ENCODE measurements at regions not wholly inside any gene's neighbourhood (a gene's known extent, or its start where the extent isn't known, plus 50 kb on each side); places are given as distances from the start of the nearest gene placed in this dataset.

DNA sequence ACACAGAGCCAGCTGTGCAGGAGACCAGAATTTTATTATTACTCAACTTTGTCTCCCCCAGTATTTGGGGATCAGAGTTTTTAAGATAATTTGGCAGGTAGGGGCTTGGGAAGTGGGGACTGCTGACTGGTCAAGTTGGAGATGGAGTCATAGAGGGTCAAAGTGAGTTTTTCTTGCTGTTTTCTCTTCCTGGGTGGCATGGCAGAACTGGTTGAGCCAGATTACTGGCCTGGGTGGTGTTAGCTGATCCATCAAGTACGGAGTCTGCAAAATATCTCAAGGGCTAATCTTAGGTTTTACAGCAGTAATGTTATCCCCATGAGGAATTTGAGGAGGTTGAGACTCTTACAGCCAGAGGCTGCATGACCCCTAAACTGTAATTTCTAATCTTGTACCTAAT lies 153.5 kb downstream of the OR4C45 start:
- TF ChIP-seq, protein P1, sequence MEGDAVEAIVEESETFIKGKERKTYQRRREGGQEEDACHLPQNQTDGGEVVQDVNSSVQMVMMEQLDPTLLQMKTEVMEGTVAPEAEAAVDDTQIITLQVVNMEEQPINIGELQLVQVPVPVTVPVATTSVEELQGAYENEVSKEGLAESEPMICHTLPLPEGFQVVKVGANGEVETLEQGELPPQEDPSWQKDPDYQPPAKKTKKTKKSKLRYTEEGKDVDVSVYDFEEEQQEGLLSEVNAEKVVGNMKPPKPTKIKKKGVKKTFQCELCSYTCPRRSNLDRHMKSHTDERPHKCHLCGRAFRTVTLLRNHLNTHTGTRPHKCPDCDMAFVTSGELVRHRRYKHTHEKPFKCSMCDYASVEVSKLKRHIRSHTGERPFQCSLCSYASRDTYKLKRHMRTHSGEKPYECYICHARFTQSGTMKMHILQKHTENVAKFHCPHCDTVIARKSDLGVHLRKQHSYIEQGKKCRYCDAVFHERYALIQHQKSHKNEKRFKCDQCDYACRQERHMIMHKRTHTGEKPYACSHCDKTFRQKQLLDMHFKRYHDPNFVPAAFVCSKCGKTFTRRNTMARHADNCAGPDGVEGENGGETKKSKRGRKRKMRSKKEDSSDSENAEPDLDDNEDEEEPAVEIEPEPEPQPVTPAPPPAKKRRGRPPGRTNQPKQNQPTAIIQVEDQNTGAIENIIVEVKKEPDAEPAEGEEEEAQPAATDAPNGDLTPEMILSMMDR (conservative IDR thresholded peaks at IDR 0.05; ENCODE audit: low read length) = no peak
- no peak for TF ChIP-seq EZH2phosphoT487 (IDR thresholded peaks at IDR 0.05; ENCODE audit: borderline replicate concordance, low read depth, low read length)

Measured in OCI-LY7 (cell line).